Keratinocyte (primary cell): ENCODE measurements at regions not wholly inside any gene's neighbourhood (a gene's known extent, or its start where the extent isn't known, plus 50 kb on each side); places are given as distances from the start of the nearest gene placed in this dataset.

Source experiments
- CTCF ChIP-seq, 3 experiments: IDR thresholded peaks in 1 of 3; conservative IDR thresholded peaks in 1 of 3; optimal IDR thresholded peaks in 1 of 3; 2 replicates in 2 of 3; 3 replicates in 1 of 3; pipeline versions ENCODE3 to v1.5.1; 2011; ENCODE audit warnings: low read length in 3 of 3, mild to moderate bottlenecking in 3 of 3, moderate library complexity in 2 of 3, control low read depth in 1 of 3, inconsistent platforms in 1 of 3; ENCODE audit not compliant: insufficient read depth in 2 of 3; ENCODE audit errors: extremely low read depth in 1 of 3
- EZH2 ChIP-seq: IDR thresholded peaks from one replicate; pipeline ENCODE4 v1.6.1; 2012; ENCODE audit warnings: inconsistent platforms, mild to moderate bottlenecking, low read length, moderate library complexity

- TF ChIP-seq CTCF (optimal IDR thresholded peaks at IDR 0.05 in 1 of 3, IDR thresholded peaks at IDR 0.05 in 1 of 3, conservative IDR thresholded peaks at IDR 0.05 in 1 of 3; ENCODE audit: extremely low read depth in 1 of 3, insufficient read depth in 2 of 3, low read length in 3 of 3), result no peak
- TF ChIP-seq EZH2, result no peak
Observed at GRCh38 chr6:43891072-43891870, 121.3 kb downstream of the VEGFA start.
